ENCODE measurements at regions not wholly inside any gene's neighbourhood (a gene's known extent, or its start where the extent isn't known, plus 50 kb on each side); places are given as distances from the start of the nearest gene placed in this dataset.

DNA sequence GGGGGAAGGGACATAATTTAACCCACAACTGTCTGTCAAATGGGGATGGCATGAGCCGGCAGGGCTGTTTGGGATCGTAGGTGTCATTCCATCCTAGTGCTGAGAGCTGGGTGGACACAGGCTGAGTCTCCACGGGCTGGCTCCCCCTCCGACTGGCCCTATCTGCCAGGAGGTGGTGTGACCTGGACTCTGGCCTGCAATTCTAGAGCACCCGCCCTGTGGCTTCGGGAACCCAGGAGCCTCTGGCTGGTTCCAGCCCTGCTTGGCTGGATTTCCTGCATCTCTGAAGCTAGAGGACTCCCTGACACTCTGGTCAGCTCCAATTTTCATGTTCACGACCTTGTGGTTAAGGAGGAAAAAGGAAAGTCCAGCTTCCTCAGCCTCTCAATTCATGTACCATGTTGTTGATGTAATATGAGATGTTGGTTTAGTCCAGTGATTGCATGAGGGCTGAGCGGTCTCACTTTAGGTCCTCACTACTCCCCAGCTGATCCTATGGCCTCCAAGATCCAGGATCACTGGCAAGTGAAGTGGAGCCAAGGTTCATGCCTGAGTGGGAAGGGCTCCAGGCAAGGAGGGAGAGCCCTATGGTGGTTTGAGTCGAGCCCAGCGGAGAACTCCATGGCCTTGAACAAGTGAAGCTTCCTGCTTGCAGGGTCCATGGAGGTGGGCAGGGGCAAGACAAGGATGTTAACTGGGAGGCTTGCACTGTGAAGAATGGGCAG is 169.1 kb downstream of the NDUFA10 start:
- WGBS (ENCODE audit: insufficient coverage): 89% methylated on average over 10 of the region's 10 CpGs
- DNase-seq (no peak), ATAC-seq (no peak)
- Histone ChIP-seq H3K4me1 (ENCODE audit: control insufficient read depth, insufficient read depth, low read length) (no peaks in the 10 kb centered on the region), H3K36me3 (ENCODE audit: control insufficient read depth, insufficient read depth, low read length) (no peaks in the 10 kb centered on the region), H3K4me3 (ENCODE audit: low read length) (no peak overlapping the region), H3K27ac (ENCODE audit: low read length) (no peak overlapping the region), H3K9me3 (ENCODE audit: control insufficient read depth, insufficient read depth, low read length) (peaks cover 5% of the 10 kb centered on the region), H3K27me3 (ENCODE audit: control insufficient read depth, insufficient read depth, low read length) (peaks cover 6% of the 10 kb centered on the region)
- intact Hi-C loops (cut with micrococcal nuclease): no loop called here
- H3K9me3 Mint-ChIP-seq: peaks cover under 1 to 2% of the 10 kb centered on the region in 2 donors
- H3K4me1 Mint-ChIP-seq: no peaks in the 10 kb centered on the region
- peaks cover 7% of the 10 kb centered on the region for H3K36me3 Mint-ChIP-seq
- H3K4me3 Mint-ChIP-seq: no peak overlapping the region
- H3K27me3 Mint-ChIP-seq (ENCODE audit: low read depth in 2 of 2): peaks cover 11 to 58% of the 10 kb centered on the region in 2 donors
- TF ChIP-seq, protein P1, sequence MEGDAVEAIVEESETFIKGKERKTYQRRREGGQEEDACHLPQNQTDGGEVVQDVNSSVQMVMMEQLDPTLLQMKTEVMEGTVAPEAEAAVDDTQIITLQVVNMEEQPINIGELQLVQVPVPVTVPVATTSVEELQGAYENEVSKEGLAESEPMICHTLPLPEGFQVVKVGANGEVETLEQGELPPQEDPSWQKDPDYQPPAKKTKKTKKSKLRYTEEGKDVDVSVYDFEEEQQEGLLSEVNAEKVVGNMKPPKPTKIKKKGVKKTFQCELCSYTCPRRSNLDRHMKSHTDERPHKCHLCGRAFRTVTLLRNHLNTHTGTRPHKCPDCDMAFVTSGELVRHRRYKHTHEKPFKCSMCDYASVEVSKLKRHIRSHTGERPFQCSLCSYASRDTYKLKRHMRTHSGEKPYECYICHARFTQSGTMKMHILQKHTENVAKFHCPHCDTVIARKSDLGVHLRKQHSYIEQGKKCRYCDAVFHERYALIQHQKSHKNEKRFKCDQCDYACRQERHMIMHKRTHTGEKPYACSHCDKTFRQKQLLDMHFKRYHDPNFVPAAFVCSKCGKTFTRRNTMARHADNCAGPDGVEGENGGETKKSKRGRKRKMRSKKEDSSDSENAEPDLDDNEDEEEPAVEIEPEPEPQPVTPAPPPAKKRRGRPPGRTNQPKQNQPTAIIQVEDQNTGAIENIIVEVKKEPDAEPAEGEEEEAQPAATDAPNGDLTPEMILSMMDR (IDR thresholded peaks at IDR 0.05): no peak
- H3K27ac Mint-ChIP-seq: no peak overlapping the region

- intact Hi-C loops (cut with micrococcal nuclease): no loop called here
- TF ChIP-seq, protein P1 (IDR thresholded peaks at IDR 0.05): no peak
- H3K36me3 Mint-ChIP-seq: peaks cover 15% of the 10 kb centered on the region
Measured at GRCh38 chr2:239854596-239854995, 170.5 kb downstream of the NDUFA10 start.

DNA sequence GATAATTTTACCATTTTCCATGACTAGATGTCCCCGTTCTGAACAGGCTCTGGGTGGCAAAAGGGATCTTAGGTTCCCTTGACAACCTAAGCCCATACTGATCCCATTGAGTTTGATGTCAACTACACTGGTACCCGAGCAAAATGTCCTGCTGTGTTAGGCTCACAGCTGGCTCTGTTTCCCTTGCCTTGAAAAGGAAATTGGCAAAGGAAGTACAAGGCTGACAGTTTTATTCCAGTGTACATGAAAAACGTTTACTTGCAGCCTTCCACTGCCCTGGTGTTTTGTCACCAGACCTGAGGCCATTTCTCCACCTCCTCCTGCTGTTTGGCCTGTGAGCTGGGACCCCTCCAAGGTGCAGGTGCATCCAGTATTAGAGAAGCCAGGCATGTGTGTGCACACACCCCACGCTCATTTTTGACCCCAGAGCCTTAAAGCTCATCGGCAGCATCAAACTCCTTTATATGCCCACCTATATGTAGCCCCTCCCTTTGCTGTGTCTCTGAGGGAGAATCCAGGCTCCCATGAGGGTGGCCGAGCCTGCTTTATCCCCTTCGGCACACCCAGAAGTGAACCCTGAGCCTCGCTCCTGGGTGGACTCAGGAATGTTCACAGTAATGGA is 171.3 kb downstream of the NDUFA10 start:
- DNase-seq (no peak), ATAC-seq (no peak)
- 79% methylated on average over 8 of the region's 8 CpGs for WGBS (ENCODE audit: insufficient coverage)
- no peaks in the 10 kb centered on the region for H3K4me1 Mint-ChIP-seq
- no peak overlapping the region for H3K27ac Mint-ChIP-seq
- no peak overlapping the region for H3K27ac ChIP-seq (ENCODE audit: low read length)
- H3K27me3 ChIP-seq (ENCODE audit: control insufficient read depth, insufficient read depth, low read length): peaks cover 4% of the 10 kb centered on the region
- TF ChIP-seq, protein P1 (IDR thresholded peaks at IDR 0.05): no peak
- no peaks in the 10 kb centered on the region for H3K36me3 ChIP-seq (ENCODE audit: control insufficient read depth, insufficient read depth, low read length)
- no peaks in the 10 kb centered on the region for H3K4me1 ChIP-seq (ENCODE audit: control insufficient read depth, insufficient read depth, low read length)
- intact Hi-C loops (cut with micrococcal nuclease): no loop called here
- H3K4me3 Mint-ChIP-seq: no peak overlapping the region
- peaks cover 4 to 5% of the 10 kb centered on the region in 2 donors for H3K9me3 Mint-ChIP-seq
- peaks cover 15% of the 10 kb centered on the region for H3K36me3 Mint-ChIP-seq
- peaks cover 5% of the 10 kb centered on the region for H3K9me3 ChIP-seq (ENCODE audit: control insufficient read depth, insufficient read depth, low read length)
- H3K4me3 ChIP-seq (ENCODE audit: low read length): no peak overlapping the region
- peaks cover 20 to 52% of the 10 kb centered on the region in 2 donors for H3K27me3 Mint-ChIP-seq (ENCODE audit: low read depth in 2 of 2)

More at GRCh38 chr2:239854596-239854995, 170.5 kb downstream of the NDUFA10 start:
- no peak for DNase-seq
- no peak overlapping the region for H3K4me3 ChIP-seq (ENCODE audit: low read length)
- H3K27ac Mint-ChIP-seq: no peak overlapping the region
- H3K27me3 ChIP-seq (ENCODE audit: control insufficient read depth, insufficient read depth, low read length): peaks cover 6% of the 10 kb centered on the region
- peaks cover 14 to 54% of the 10 kb centered on the region in 2 donors for H3K27me3 Mint-ChIP-seq (ENCODE audit: low read depth in 2 of 2)
- no peak overlapping the region for H3K27ac ChIP-seq (ENCODE audit: low read length)
- H3K4me3 Mint-ChIP-seq: no peak overlapping the region
- ATAC-seq: no peak
- H3K9me3 ChIP-seq (ENCODE audit: control insufficient read depth, insufficient read depth, low read length): peaks cover 5% of the 10 kb centered on the region
- no peaks in the 10 kb centered on the region for H3K4me1 Mint-ChIP-seq
- no peaks in the 10 kb centered on the region for H3K4me1 ChIP-seq (ENCODE audit: control insufficient read depth, insufficient read depth, low read length)
- 93% methylated on average over 5 of the region's 5 CpGs for WGBS (ENCODE audit: insufficient coverage)
- H3K9me3 Mint-ChIP-seq: peaks cover 4 to 5% of the 10 kb centered on the region in 2 donors
- H3K36me3 ChIP-seq (ENCODE audit: control insufficient read depth, insufficient read depth, low read length): no peaks in the 10 kb centered on the region
